H1 (cell line): ENCODE measurements at regions not wholly inside any gene's neighbourhood (a gene's known extent, or its start where the extent isn't known, plus 50 kb on each side); places are given as distances from the start of the nearest gene placed in this dataset.

ENCODE experiments used
- CTCF ChIA-PET: fragments of 300-600 bp; sonication (Branson Sonifier 250); formaldehyde crosslinking; loops from one replicate; lab custom pipeline; 2021; ENCODE audit not compliant: partially characterized antibody; lab: Charles Lee
- POLR2A ChIA-PET: fragments of 300-600 bp; sonication (Branson Sonifier 250); formaldehyde crosslinking; loops from one replicate; lab custom pipeline; 2021; ENCODE audit warnings: inconsistent platforms; ENCODE audit not compliant: partially characterized antibody; lab: Charles Lee
- DNase-seq, 2 experiments: peaks; one replicate each; pipeline versions ENCODE4 v3.0.0 to v3.0.0-alpha.2; 2010 to 2022; ENCODE audit warnings: low spot score in 2 of 2, low read depth in 1 of 2, mixed read lengths in 1 of 2
- FAIRE-seq: peaks from 2 replicates; lab custom pipeline; 2011; peaks lifted over from hg19 to GRCh38; lab: Jason Lieb, UNC
- H2AFZ ChIP-seq: 2 replicates; pipeline ENCODE4 v1.8.1; 2012; ENCODE audit warnings: low read length, inconsistent platforms
- H2AK5ac ChIP-seq: 2 replicates; pipeline ENCODE4 v1.6.1; 2013; ENCODE audit warnings: low read depth, low read length
- H2BK120ac ChIP-seq: replicated peaks from 2 replicates; pipeline ENCODE3; 2013; ENCODE audit warnings: low read depth, low read length, inconsistent platforms
- H2BK12ac ChIP-seq: 2 replicates; pipeline ENCODE4 v1.6.1; 2013; ENCODE audit warnings: low read depth, low read length
- H2BK15ac ChIP-seq: 2 replicates; pipeline ENCODE4 v1.6.1; 2013; ENCODE audit warnings: low read length
- H2BK20ac ChIP-seq: 2 replicates; pipeline ENCODE4 v1.6.1; 2013; ENCODE audit warnings: low read length
- H2BK5ac ChIP-seq: 2 replicates; pipeline ENCODE4 v1.6.1; 2013; ENCODE audit warnings: low read depth, low read length
- H3K14ac ChIP-seq: 2 replicates; pipeline ENCODE4 v1.6.1; 2013; ENCODE audit warnings: inconsistent platforms; ENCODE audit not compliant: insufficient read length
- H3K18ac ChIP-seq: 2 replicates; pipeline ENCODE4 v1.6.1; 2013; ENCODE audit warnings: low read length; ENCODE audit errors: extremely low read depth
- H3K23ac ChIP-seq: 2 replicates; pipeline ENCODE4 v1.6.1; 2013; ENCODE audit warnings: inconsistent platforms; ENCODE audit not compliant: insufficient read length
- H3K23me2 ChIP-seq: 2 replicates; pipeline ENCODE4 v1.6.1; 2013; ENCODE audit warnings: low read depth, low read length
- H3K27ac ChIP-seq: 2 replicates; pipeline ENCODE4 v1.6.1; 2011; ENCODE audit warnings: low read depth, low read length, inconsistent platforms
- H3K27me3 ChIP-seq, 4 experiments: replicated peaks in 1 of 4; 1 replicate in 1 of 4; 2 replicates in 3 of 4; pipeline versions ENCODE4 v1.6.1 to v1.8.1; 2011 to 2013; ENCODE audit warnings: low read length in 3 of 4, mild to moderate bottlenecking in 3 of 4, inconsistent platforms in 2 of 4, mixed read lengths in 2 of 4, moderate library complexity in 1 of 4; ENCODE audit not compliant: control insufficient read depth in 3 of 4, insufficient read depth in 3 of 4; ENCODE audit errors: extremely low read depth in 1 of 4
- H3K36me3 ChIP-seq, 4 experiments: 2 replicates each; pipeline versions ENCODE4 v1.6.1 to v1.8.1; 2011 to 2013; ENCODE audit warnings: mild to moderate bottlenecking in 4 of 4, low read length in 3 of 4, moderate library complexity in 2 of 4, control low read depth in 1 of 4, inconsistent platforms in 1 of 4; ENCODE audit not compliant: insufficient read depth in 4 of 4, control insufficient read depth in 2 of 4
- H3K4ac ChIP-seq: replicated peaks from 2 replicates; pipeline ENCODE3; 2013; ENCODE audit warnings: low read length, low read depth, mixed read lengths, inconsistent platforms; ENCODE audit not compliant: insufficient read length
- H3K4me1 ChIP-seq, 4 experiments: replicated peaks in 1 of 4; 1 replicate in 1 of 4; 2 replicates in 3 of 4; pipeline versions ENCODE4 v1.6.1 to v1.8.1; 2011 to 2013; ENCODE audit warnings: low read length in 3 of 4, inconsistent platforms in 2 of 4, mixed read lengths in 1 of 4; ENCODE audit not compliant: insufficient read depth in 4 of 4, control insufficient read depth in 3 of 4
- H3K4me2 ChIP-seq, 2 experiments: 2 replicates each; pipeline versions ENCODE4 v1.6.1 to v1.8.1; 2011 to 2013; ENCODE audit warnings: low read depth in 2 of 2, low read length in 2 of 2, control low read depth in 1 of 2, inconsistent platforms in 1 of 2, mild to moderate bottlenecking in 1 of 2; ENCODE audit not compliant: insufficient read depth in 1 of 2
- H3K4me3 ChIP-seq, 4 experiments: fragments of 200-600, 300-600 bp in 1 of 4; sonication (generic), shearing (Covaris generic), sonication (Bioruptor Twin) in 1 of 4; 2 replicates each; pipeline versions ENCODE4 v1.5.1 to v1.8.1; 2011 to 2016; ENCODE audit warnings: low read length in 4 of 4, low read depth in 3 of 4, control low read depth in 2 of 4, inconsistent platforms in 2 of 4, mild to moderate bottlenecking in 2 of 4, mixed read lengths in 1 of 4, moderate library complexity in 1 of 4; ENCODE audit not compliant: insufficient read depth in 2 of 4; ENCODE audit errors: extremely low read depth in 1 of 4
- H3K56ac ChIP-seq: replicated peaks from 2 replicates; pipeline ENCODE3; 2013; ENCODE audit warnings: low read depth, mild to moderate bottlenecking, mixed read lengths, low read length, inconsistent platforms; ENCODE audit not compliant: insufficient read length
- H3K79me1 ChIP-seq: 2 replicates; pipeline ENCODE4 v1.6.1; 2013; ENCODE audit warnings: low read depth, low read length, control low read depth
- H3K79me2 ChIP-seq, 2 experiments: 2 replicates each; pipeline versions ENCODE4 v1.6.1 to v1.8.1; 2012 to 2013; ENCODE audit warnings: low read length in 2 of 2, mild to moderate bottlenecking in 2 of 2, inconsistent platforms in 1 of 2; ENCODE audit not compliant: insufficient read depth in 2 of 2, control insufficient read depth in 1 of 2
- H3K9ac ChIP-seq, 4 experiments: replicated peaks in 1 of 4; 1 replicate in 1 of 4; 2 replicates in 3 of 4; pipeline versions ENCODE4 v1.6.1 to v1.8.1; 2011 to 2013; ENCODE audit warnings: low read depth in 3 of 4, low read length in 3 of 4, control low read depth in 2 of 4, mild to moderate bottlenecking in 2 of 4, moderate library complexity in 2 of 4, inconsistent platforms in 1 of 4; ENCODE audit errors: extremely low read depth in 1 of 4
- H3K9me3 ChIP-seq, 2 experiments: 2 replicates each; pipeline versions ENCODE4 v1.6.1 to v1.8.1; 2012 to 2013; ENCODE audit warnings: mild to moderate bottlenecking in 2 of 2, moderate library complexity in 2 of 2, control low read depth in 1 of 2, inconsistent platforms in 1 of 2, low read depth in 1 of 2, low read length in 1 of 2, mixed read lengths in 1 of 2; ENCODE audit not compliant: insufficient read depth in 2 of 2
- H4K20me1 ChIP-seq, 2 experiments: replicated peaks in 1 of 2; 2 replicates each; pipeline versions ENCODE3 to v1.8.1; 2011 to 2013; ENCODE audit warnings: inconsistent platforms in 2 of 2, low read length in 2 of 2, mild to moderate bottlenecking in 1 of 2; ENCODE audit not compliant: insufficient read depth in 2 of 2, control insufficient read depth in 1 of 2
- H4K5ac ChIP-seq: 2 replicates; pipeline ENCODE4 v1.6.1; 2013; ENCODE audit warnings: low read length, low read depth, mixed read lengths, inconsistent platforms; ENCODE audit not compliant: insufficient read length
- H4K8ac ChIP-seq: 2 replicates; pipeline ENCODE4 v1.8.0; 2013; ENCODE audit warnings: mild to moderate bottlenecking, moderate library complexity, low read length, inconsistent platforms; ENCODE audit not compliant: insufficient read depth; ENCODE audit errors: extremely low read depth
- H4K91ac ChIP-seq: replicated peaks from 2 replicates; pipeline ENCODE3; 2013; ENCODE audit warnings: low read length, mixed read lengths, inconsistent platforms; ENCODE audit not compliant: insufficient read length
- BCL11A ChIP-seq, 2 experiments: IDR thresholded peaks; one replicate each; pipeline ENCODE4 v1.6.1; 2011; ENCODE audit warnings: low read depth in 2 of 2, low read length in 2 of 2, mild to moderate bottlenecking in 2 of 2
- CEBPB ChIP-seq: IDR thresholded peaks from 2 replicates; pipeline ENCODE4 v1.6.1; 2012; ENCODE audit warnings: low read depth, low read length
- CHD2 ChIP-seq: IDR thresholded peaks from 2 replicates; pipeline ENCODE4 v1.6.1; 2012; ENCODE audit warnings: low read length, improper control_type of control experiment
- MAFK ChIP-seq: IDR thresholded peaks from 2 replicates; pipeline ENCODE4 v1.6.1; 2012; ENCODE audit warnings: low read depth, mild to moderate bottlenecking, improper control_type of control experiment, low read length
- NRF1 ChIP-seq: IDR thresholded peaks from 2 replicates; pipeline ENCODE4 v1.6.1; 2011; ENCODE audit warnings: mild to moderate bottlenecking, low read depth, low read length, improper control_type of control experiment
- PHF8 ChIP-seq: fragments of 200-600 bp; sonication (generic); conservative IDR thresholded peaks from 2 replicates; pipeline ENCODE4 v1.7.1; 2012; ENCODE audit warnings: low read depth, mild to moderate bottlenecking, inconsistent platforms, low read length, moderate library complexity
- RAD21 ChIP-seq, 2 experiments: IDR thresholded peaks in 1 of 2; conservative IDR thresholded peaks in 1 of 2; 2 replicates each; pipeline ENCODE4 v1.6.1; 2011; ENCODE audit warnings: low read depth in 2 of 2, low read length in 2 of 2, improper control_type of control experiment in 1 of 2, inconsistent platforms in 1 of 2, mild to moderate bottlenecking in 1 of 2, moderate library complexity in 1 of 2
- RBBP5 ChIP-seq: IDR thresholded peaks from 2 replicates; pipeline ENCODE4 v1.7.1; 2012; ENCODE audit warnings: low read depth, mild to moderate bottlenecking, inconsistent platforms, low read length, moderate library complexity, borderline replicate concordance
- SIRT6 ChIP-seq: IDR thresholded peaks from one replicate; pipeline ENCODE4 v1.7.1; 2012; ENCODE audit warnings: low read length, inconsistent platforms
- SP1 ChIP-seq: IDR thresholded peaks from 2 replicates; pipeline ENCODE4 v1.6.1; 2011; ENCODE audit warnings: low read depth, low read length
- SP2 ChIP-seq: IDR thresholded peaks from 2 replicates; pipeline ENCODE4 v1.6.1; 2012; ENCODE audit warnings: mild to moderate bottlenecking, low read length, inconsistent platforms
- SP4 ChIP-seq: IDR thresholded peaks from 2 replicates; pipeline ENCODE4 v1.6.1; 2012; ENCODE audit warnings: low read length, inconsistent platforms
- SRF ChIP-seq: IDR thresholded peaks from 2 replicates; pipeline ENCODE4 v1.6.1; 2011; ENCODE audit warnings: mild to moderate bottlenecking, low read depth, low read length, moderate library complexity
- TAF1 ChIP-seq: IDR thresholded peaks from 2 replicates; pipeline ENCODE4 v1.6.1; 2011; ENCODE audit warnings: mild to moderate bottlenecking, low read depth, low read length
- WGBS, 2 experiments: shearing (Covaris generic) in 1 of 2; methylation state at CpG; one replicate each; pipeline versions ENCODE4 v1.1.6 to v1.1.7; 2013 to 2015; ENCODE audit warnings: low lambda C conversion rate in 2 of 2, mixed read lengths in 2 of 2, inconsistent platforms in 1 of 2, low coverage in 1 of 2, missing lambda C conversion rate in 1 of 2; ENCODE audit not compliant: insufficient replicate concordance in 2 of 2, insufficient coverage in 1 of 2, insufficient read length in 1 of 2; ENCODE audit errors: extremely low coverage in 1 of 2, missing lambda C conversion rate in 1 of 2; 5-methylcytosine and 5-hydroxymethylcytosine counted together

- no peaks in the 10 kb centered on the region for H3K79me2 ChIP-seq
- TF ChIP-seq CEBPB (no peak), RAD21 (IDR thresholded peaks at IDR 0.05 in 1 of 2, conservative IDR thresholded peaks at IDR 0.05 in 1 of 2; ENCODE audit: low read depth in 2 of 2, low read length in 2 of 2) (no peak), RBBP5 (no peak), NRF1 (no peak), BCL11A (IDR thresholded peaks at IDR 0.05; ENCODE audit: low read depth in 2 of 2, low read length in 2 of 2) (no peak), SP4 (no peak), MAFK (no peak), SRF (no peak), SP1 (no peak), CHD2 (no peak), PHF8 (no peak), TAF1 (no peak), SP2 (no peak), SIRT6 (no peak)
- no peak overlapping the region for H3K18ac ChIP-seq
- no peak overlapping the region for H3K9ac ChIP-seq
- no peak overlapping the region for H2BK120ac ChIP-seq
- H2BK5ac ChIP-seq = no peak overlapping the region
- H4K5ac ChIP-seq = no peak overlapping the region
- no peak overlapping the region for H3K4ac ChIP-seq
- WGBS, 2 experiments = 97% methylated on average over 2 of the region's 2 CpGs; no CpG with 5 or more reads in 1 of the 2 experiments
- no peak overlapping the region for H4K91ac ChIP-seq
- POLR2A ChIA-PET = no interaction called here
- H2AFZ ChIP-seq = no peak overlapping the region
- FAIRE-seq (no peak), DNase-seq (no peak)
- no peaks in the 10 kb centered on the region for H3K36me3 ChIP-seq
- no peak overlapping the region for H3K27ac ChIP-seq
- no peaks in the 10 kb centered on the region for H3K23me2 ChIP-seq
- H3K4me2 ChIP-seq = no peak overlapping the region
- no peaks in the 10 kb centered on the region; a peak in 1 of 7 replicates for H3K27me3 ChIP-seq
- no peaks in the 10 kb centered on the region for H4K20me1 ChIP-seq
- no peak overlapping the region for H3K56ac ChIP-seq
- H3K9me3 ChIP-seq = no peaks in the 10 kb centered on the region
- H3K4me1 ChIP-seq = no peaks in the 10 kb centered on the region
- H2BK15ac ChIP-seq = no peak overlapping the region
- no peak overlapping the region for H2BK20ac ChIP-seq
- H4K8ac ChIP-seq = no peak overlapping the region
- H3K79me1 ChIP-seq = no peaks in the 10 kb centered on the region
- no peak overlapping the region for H3K4me3 ChIP-seq
- no peak overlapping the region for H2BK12ac ChIP-seq
- no peak overlapping the region for H3K14ac ChIP-seq
- H3K23ac ChIP-seq = no peak overlapping the region
- CTCF ChIA-PET = no interaction called here
- H2AK5ac ChIP-seq = no peak overlapping the region
Observed at GRCh38 chr5:128770907-128771306, 194.4 kb upstream of the SLC27A6 start.
